Inferior parietal cortex (tissue), 1 donor: ENCODE measurements at regions not wholly inside any gene's neighbourhood (a gene's known extent, or its start where the extent isn't known, plus 50 kb on each side); places are given as distances from the start of the nearest gene placed in this dataset.
A peak's percentile ranks its signal among the peaks of the same experiment; 100 is the strongest.

Source experiments
- DNase-seq: peaks from one replicate; pipeline ENCODE4 v3.0.0-alpha.2; 2016; ENCODE audit errors: extremely low spot score

DNA sequence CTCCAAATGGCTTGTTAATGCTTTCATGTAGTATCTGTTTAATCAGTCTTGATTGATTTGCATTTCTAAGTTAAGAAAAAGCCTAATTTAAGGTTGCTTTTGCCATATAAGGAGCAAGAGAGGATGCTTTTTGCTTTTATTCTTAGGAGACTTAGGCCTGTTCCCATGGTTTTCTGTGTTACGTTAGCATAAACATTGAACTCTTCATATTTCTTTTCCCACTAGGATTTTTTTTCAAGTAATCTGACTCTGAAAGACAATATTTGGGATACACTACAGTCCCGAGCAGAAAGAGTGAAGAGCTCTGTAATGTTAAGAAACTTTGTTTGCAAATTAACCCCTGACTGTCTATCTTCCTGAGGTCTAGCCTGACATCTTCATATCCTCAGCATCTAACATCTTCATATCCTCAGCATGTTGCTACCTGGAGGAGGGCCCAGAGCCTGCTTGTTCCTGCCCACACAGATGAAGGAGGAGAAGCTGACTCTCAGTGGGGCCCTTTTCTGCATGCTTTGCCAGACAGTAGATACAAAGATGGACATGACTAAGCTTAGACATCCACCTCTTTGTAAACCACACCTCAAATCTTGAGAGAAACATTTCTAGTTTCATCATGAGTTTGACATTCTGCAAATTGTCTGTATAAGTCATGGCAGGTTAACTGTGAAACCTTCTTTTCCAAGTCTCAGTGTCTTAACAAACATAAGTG, 86.2 kb upstream of the COL6A5 start:
- peak; percentile 11 for DNase-seq

DNA sequence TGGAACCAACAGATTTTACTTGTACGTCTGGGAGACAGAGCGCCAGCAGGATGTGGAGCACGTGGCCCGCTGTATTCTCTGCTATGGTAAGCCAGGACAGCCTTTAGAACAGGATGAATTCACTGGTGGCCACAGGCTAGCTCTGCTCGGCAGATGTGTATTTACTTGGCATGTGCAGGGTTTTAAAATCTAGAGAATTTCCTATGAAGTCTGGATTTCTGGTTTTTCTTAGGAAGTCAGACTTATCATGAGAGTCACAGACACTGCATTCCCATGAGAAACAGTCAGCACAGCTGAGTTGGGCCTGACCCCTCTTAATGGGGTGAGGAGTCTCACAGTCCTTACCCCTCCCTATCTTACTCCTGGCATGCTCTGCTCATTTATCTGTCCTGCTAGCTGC, 84.6 kb upstream of the COL6A5 start:
- DNase-seq: no peak

- no peak for DNase-seq
Measured at GRCh38 chr3:130263708-130264107, 81.8 kb upstream of the COL6A5 start.

GRCh38 chr3:130266817-130267216, 78.7 kb upstream of the COL6A5 start:
- DNase-seq: no peak

- DNase-seq: peak; percentile 80
Measured at GRCh38 chr3:130276203-130276803, 69.2 kb upstream of the COL6A5 start.

GRCh38 chr3:130288670-130289069, 56.8 kb upstream of the COL6A5 start:
- DNase-seq: no peak

DNA sequence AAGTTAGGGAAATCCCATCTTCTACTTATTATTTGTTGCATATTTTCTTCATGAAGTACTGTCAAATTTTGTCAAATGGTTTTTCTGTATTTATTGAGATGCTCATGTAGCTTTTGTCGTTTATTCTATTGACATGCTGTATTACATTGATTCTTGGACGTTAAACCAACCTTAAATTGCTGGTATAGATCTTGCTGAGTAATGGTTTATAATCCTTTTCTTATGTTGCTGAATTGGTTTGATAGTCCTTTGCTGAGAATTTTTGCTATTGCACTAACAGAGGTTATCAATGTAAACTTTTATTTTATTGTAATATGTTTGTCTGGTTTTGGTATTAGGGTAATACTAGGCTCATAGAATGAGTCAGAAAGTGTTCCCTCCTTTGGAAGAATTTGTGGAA, 54.3 kb upstream of the COL6A5 start:
- no peak for DNase-seq

GRCh38 chr3:130293247-130293646, 52.2 kb upstream of the COL6A5 start:
- DNase-seq: no peak
